ENCODE measurements at regions not wholly inside any gene's neighbourhood (a gene's known extent, or its start where the extent isn't known, plus 50 kb on each side); places are given as distances from the start of the nearest gene placed in this dataset.

DNA sequence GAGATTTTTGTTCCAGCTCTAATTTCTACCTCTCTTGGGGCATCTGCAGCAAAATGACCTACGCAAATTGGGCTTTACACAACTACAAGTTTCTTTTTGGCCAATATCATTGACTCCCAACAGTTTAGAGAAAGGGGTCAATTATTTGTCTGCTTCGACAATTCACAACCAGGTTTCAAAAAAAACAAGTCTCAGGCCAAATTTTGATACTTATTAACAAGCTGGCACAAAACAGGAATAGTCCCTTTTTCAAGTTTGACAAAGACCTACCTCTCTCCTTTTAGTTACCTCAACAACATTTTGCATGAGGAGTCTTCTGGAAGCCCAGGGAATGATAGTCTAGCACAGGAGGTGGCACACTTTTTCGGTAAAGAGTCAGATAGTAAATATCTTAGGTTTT, 97.9 kb upstream of the TSHZ2 start:
- ChIA-PET POLR2A (no interaction called here), CTCF (no interaction called here)
- no peak overlapping the region for H3K4me3 ChIP-seq (ENCODE audit: low read depth, low read length)
- DNase-seq (ENCODE audit: low read depth, low spot score), result no peak
- TF ChIP-seq, protein P1, sequence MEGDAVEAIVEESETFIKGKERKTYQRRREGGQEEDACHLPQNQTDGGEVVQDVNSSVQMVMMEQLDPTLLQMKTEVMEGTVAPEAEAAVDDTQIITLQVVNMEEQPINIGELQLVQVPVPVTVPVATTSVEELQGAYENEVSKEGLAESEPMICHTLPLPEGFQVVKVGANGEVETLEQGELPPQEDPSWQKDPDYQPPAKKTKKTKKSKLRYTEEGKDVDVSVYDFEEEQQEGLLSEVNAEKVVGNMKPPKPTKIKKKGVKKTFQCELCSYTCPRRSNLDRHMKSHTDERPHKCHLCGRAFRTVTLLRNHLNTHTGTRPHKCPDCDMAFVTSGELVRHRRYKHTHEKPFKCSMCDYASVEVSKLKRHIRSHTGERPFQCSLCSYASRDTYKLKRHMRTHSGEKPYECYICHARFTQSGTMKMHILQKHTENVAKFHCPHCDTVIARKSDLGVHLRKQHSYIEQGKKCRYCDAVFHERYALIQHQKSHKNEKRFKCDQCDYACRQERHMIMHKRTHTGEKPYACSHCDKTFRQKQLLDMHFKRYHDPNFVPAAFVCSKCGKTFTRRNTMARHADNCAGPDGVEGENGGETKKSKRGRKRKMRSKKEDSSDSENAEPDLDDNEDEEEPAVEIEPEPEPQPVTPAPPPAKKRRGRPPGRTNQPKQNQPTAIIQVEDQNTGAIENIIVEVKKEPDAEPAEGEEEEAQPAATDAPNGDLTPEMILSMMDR (IDR thresholded peaks at IDR 0.05; ENCODE audit: insufficient read depth, low read length, missing control alignments), result no peak

DNA sequence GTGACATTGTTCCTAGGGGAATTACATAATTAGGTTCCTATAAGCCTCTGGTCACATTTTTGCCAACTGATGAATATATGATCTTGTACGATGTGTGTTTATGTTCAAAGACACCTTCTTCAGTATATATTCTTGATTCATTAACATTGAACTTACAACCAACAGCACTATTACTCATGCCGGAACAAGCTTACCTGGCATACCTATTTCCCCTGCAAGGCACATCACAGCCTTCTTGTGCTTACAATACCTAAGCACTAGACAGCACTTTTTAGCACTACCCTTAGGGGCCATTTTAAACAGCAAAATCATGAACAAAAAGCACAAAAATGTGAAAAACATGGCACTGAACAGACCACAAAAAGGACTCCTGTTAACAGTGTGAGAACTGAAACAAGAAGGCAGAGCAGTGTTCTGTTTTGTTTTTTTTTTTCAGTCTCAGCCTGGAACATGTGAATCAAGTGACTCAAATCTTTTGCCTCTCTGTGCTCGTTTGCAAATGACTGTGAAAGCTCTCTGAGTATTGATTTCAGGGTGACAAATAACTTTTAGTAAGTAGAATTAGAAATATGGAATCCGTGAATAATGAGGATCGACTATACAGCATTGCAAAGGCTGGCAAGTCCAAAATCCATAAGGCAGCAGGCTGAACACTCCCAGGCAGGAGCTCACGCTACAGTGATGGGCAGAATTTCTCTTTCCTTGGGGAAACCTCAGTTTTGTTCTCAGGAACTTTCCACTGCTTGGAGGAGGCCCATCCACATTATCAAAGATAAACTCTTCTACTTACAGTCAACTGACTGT, 102.3 kb upstream of the TSHZ2 start:
- no peak for DNase-seq (ENCODE audit: low read depth, low spot score)
- TF ChIP-seq, protein P1 (IDR thresholded peaks at IDR 0.05; ENCODE audit: insufficient read depth, low read length, missing control alignments), result no peak
- ChIA-PET POLR2A (no interaction called here), CTCF (no interaction called here)
- no peak overlapping the region for H3K4me3 ChIP-seq (ENCODE audit: low read depth, low read length)

DNA sequence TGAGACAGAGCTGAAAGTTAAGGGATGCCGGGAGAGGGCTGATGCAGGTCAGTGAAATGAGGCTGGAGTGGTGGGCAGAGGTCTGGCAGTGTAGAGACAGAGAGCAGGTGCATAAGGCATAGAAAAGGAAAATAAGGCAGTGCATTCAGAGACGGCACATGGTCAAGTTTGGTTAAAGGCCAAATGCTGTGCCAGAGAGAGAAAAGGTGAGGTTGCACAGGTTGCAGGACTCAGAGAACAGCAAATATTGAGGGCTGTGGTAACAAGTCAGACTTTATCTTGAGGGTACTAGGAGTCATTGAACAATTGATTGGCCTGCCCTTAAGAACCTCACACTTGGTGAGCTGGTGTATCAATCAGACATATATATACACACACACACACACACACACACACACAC, 102.9 kb upstream of the TSHZ2 start:
- DNase-seq (ENCODE audit: low read depth, low spot score), result no peak
- ChIA-PET POLR2A (no interaction called here), CTCF (no interaction called here)
- TF ChIP-seq, protein P1 (IDR thresholded peaks at IDR 0.05; ENCODE audit: insufficient read depth, low read length, missing control alignments), result no peak
- no peak overlapping the region for H3K4me3 ChIP-seq (ENCODE audit: low read depth, low read length)

GRCh38 chr20:52867305-52867704, 104.9 kb upstream of the TSHZ2 start:
- POLR2A ChIA-PET, result no interaction called here
- no peak for DNase-seq (ENCODE audit: low read depth, low spot score)
- no peak overlapping the region for H3K4me3 ChIP-seq (ENCODE audit: low read depth, low read length)
- TF ChIP-seq, protein P1 (IDR thresholded peaks at IDR 0.05; ENCODE audit: insufficient read depth, low read length, missing control alignments), result no peak
- CTCF ChIA-PET, result no interaction called here

GRCh38 chr20:52864916-52865605, 107.1 kb upstream of the TSHZ2 start:
- H3K4me3 ChIP-seq (ENCODE audit: low read depth, low read length), result no peak overlapping the region
- POLR2A ChIA-PET, result no interaction called here
- CTCF ChIA-PET, result no interaction called here
- TF ChIP-seq, protein P1 (IDR thresholded peaks at IDR 0.05; ENCODE audit: insufficient read depth, low read length, missing control alignments), result no peak
- DNase-seq (ENCODE audit: low read depth, low spot score), result no peak

DNA sequence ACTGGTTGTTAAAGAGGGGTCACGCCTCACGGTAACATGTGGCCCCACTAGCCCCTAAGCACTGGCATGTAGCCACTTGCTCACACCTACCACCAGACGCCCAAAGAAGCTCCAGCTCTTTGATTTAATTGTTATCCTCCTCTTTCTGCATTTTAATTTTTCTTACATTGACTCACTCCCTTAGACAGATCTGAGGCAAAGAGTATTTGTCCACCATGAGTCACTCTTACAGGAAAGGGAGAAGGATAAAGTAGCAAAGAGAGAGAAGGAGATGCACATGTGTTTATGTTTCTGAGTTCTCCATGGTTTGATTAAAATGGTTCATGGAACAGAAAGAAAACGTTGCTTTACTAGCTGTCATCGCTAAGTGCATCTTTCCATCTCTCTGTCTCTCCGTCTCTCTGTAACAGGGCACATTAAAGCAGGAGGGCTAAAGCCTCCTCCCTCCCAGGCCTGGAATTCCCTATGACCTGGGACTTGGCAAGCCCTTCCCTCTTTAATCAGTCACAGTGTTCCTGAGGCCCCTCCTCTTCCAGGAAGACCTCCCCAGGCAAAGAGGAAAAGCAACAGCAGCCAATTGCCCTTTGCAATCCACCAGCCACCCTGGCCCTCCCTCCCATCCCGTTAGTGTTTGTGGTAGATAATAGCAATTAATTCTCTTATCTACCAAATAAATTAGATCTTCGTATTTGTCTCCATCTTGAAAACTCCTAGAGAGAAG, 112.8 kb upstream of the TSHZ2 start:
- DNase-seq (ENCODE audit: low read depth, low spot score), result no peak
- ChIA-PET POLR2A (no interaction called here), CTCF (no interaction called here)
- H3K4me3 ChIP-seq (ENCODE audit: low read depth, low read length), result no peak overlapping the region
- TF ChIP-seq, protein P1 (IDR thresholded peaks at IDR 0.05; ENCODE audit: insufficient read depth, low read length, missing control alignments), result no peak
